ELR (cell line): ENCODE measurements at regions not wholly inside any gene's neighbourhood (a gene's known extent, or its start where the extent isn't known, plus 50 kb on each side); places are given as distances from the start of the nearest gene placed in this dataset.
"Not testable (repeated sequence)": the region's sequence is repeated elsewhere in the genome, so short reads cannot be mapped to it uniquely, and the experiment has no call there.

Source experiments
- DNase-seq: peaks from one replicate; pipeline ENCODE4 v3.0.0-alpha.2; 2015; ENCODE audit warnings: low read depth

GRCh38 chr11:122604621-122605020 is 50.9 kb upstream of the UBASH3B start:
- no peak for DNase-seq

GRCh38 chr11:122601141-122602125 is 54.1 kb upstream of the UBASH3B start:
- DNase-seq: peak; percentile 59

- DNase-seq: no peak
Measured at GRCh38 chr11:122600290-122600689, 55.2 kb upstream of the UBASH3B start.

GRCh38 chr11:122599434-122599833 is 56.1 kb upstream of the UBASH3B start:
- DNase-seq: no peak

DNA sequence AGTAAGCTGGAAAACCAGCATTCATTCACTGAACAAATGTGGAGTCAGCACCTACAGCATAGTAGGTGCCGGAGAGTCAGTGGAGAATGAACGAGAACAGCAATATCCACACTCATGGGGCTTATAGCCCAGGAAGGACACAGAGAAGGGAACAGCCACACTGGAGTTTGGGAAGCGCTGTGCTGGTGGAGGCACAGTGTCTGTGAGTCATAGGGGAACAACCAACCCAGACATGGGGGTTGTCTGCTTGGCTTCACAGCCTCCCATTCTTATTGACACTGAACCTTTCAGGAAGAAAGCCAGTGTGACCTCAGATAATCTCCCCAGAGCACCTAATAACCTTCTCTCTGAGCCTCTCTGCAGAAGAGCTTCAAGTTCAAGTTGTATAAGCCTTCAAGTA is 56.6 kb upstream of the UBASH3B start:
- DNase-seq: no peak

- DNase-seq: no peak
Measured at GRCh38 chr11:122597511-122597910, 58.0 kb upstream of the UBASH3B start.

DNA sequence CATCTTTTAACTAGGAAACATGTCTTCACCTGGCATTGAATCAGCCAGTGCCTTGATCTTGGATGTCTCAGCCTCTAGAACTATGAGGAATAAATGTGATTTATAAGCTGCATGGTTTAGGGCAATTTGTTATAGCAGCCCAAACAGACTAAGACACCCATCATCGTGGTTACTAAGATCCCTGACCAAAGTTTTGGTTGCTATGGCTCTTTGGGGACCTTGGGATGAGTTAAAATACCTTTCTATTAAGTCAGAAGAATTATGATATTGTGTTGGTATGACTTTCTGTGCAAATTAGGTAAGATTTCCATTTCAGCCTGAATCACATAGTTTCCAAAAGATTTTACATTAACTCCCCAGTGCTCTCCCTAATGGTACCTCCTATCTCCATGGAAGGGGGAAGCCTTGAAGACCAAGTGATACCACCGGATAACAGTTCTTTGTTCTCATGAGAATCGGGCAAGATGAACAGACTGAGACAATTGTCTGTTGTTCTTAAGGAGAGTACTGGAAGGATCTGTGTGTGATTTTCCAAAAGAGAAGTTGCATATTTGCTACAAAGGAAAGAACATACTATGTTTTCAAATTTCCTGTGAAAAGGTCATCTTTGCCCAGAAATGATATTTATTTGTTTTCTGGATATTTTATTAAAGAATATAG is 60.4 kb upstream of the UBASH3B start:
- peak; percentile 6 for DNase-seq

DNA sequence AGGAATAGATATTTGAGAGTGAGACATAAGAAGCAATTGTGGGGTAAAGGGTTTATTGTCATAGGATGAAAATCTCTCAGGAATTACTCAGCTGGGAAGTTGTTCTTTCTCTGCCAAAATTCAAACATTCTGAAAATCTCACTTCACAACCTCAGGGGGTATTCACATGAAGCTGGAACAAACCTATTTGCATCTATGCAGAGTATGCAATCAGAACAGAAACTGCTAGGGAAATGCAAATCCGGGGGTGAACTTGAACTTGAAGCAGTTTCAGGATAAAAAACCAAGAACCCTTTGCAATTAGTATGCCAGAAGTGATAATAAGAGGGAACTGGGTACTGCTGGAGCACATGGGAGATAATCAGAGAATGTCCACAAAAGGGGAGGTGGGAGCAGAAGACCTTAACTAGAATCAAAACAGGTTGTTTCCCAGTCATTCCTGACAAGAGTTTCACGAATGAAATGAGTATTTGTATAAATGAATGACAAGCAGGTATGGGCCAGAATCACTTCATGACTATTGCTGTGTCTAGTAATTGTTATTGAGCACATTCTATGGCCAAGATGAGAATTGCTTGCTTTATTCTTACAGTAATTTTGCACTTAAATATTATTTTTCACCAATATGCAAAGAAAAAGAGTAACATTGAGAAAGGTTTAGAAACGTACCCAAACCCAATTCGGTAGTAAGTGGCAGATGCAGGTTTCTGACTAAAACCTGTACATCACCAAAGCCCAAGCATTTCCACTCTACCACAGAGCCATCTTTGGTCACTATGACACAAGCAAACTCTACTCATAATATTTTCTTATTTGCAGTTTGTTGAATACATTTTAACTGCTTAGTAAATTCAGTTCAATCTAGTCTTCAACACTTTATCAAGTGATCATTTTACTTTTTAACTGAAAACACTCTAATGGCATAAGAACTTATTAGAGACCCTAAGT is 61.8 kb upstream of the UBASH3B start:
- no peak for DNase-seq

DNA sequence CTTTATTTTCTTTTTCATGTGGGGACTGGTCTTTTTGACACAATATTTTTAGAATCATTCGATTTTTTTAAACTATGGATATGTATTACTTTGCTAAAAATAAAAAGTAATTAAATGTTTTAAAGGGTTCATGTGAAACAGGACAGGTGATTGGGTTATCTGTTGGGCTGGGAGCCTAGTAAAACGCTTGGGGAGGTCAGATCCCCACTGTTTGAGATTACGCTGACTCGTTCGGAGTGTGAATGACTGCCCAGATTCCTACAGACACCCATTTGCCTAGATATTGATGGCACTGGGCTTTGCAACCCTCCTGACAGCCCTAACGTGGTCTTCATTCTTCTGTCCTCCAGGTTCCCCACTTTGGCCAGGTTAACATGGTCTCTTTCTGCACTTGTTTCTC is 62.9 kb upstream of the UBASH3B start:
- DNase-seq: no peak

DNA sequence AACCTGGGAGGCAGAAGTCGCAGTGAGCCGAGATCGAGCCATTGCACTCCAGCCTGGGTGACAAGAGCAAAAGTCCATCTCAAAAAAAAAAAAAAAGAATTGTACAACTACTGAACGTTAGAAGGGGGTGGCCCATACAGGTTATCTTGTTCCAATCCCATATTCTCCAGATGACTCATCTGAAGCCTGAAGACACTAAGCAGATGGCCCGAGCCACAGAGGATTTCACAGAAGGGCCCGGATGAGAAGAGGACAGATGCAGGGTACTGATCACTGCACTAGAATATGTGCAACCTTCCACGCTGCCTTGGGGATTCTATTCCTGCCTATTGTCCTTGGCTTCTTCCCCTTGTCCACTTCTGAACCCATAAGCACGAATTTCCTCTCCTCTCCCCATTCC is 70.9 kb upstream of the UBASH3B start:
- DNase-seq: no peak

GRCh38 chr11:122580071-122580470 is 75.5 kb upstream of the UBASH3B start:
- DNase-seq: not testable (repeated sequence)

DNA sequence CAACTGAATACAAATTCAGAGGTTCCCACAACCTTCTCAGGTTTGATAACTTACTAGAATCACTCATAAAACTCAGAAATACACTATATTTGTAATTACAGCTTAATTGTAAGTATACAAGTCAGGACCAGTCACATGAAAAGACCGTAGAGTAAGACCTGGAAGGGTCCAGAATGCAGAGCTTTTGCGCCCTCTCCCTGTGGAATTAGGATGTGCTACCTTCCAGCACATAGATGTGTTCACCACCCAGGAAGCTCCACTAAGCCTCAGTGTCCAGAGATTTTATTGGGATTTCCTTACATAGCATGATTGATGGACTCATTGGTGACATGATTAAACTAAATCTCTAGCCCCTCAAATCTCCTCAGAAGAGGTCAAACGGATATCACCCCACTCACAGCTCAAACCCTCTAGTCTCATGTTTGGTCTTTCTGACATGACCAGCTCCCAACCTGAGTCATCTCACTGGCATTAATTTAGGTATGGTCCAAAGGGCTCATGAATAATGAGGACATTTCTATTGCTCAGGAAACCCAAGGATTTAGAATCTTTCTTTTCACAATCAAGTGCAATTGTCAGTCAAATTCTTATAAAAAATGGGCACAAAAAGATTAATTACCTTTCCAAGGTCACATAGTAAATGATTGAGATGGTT is 77.2 kb upstream of the UBASH3B start:
- peak; percentile 19 for DNase-seq

DNA sequence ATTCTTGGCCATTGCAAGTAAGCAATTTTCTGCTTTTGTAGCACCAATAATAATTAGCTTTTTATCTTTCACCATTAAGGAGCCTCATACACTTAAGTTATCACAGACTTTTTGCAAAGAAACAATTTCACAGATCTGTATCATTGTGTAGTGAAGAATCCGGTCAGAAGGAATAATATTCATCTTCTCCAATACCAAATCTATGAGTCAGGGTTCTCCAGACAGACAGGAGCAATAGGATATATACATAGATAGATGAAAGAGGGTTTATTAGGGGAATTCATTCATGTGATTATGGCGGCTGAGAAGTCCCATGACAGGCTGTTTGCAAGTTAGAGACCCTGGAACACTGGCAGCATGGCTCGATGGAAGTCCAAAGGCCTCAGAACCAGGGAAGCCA is 82.9 kb upstream of the UBASH3B start:
- peak; percentile 17 for DNase-seq

DNA sequence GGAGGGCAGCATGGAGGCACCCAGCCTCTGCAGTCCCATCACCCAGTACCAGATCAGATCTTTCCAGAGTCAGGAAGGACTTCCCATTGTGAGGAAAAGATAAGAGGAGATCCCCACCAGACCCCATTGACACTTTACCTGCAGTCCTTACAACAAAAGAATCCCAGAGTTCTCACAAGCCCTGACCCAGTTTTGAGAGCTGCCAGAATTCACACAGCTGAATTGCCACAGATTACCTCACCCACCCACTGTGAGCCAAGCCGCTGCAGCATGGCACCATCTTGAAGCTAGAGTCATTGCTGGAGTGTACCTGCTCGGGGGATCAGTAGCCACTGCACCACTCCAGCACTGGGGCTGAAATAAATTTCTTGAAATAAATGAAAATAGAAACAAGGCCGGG is 91.8 kb upstream of the UBASH3B start:
- DNase-seq: no peak

DNA sequence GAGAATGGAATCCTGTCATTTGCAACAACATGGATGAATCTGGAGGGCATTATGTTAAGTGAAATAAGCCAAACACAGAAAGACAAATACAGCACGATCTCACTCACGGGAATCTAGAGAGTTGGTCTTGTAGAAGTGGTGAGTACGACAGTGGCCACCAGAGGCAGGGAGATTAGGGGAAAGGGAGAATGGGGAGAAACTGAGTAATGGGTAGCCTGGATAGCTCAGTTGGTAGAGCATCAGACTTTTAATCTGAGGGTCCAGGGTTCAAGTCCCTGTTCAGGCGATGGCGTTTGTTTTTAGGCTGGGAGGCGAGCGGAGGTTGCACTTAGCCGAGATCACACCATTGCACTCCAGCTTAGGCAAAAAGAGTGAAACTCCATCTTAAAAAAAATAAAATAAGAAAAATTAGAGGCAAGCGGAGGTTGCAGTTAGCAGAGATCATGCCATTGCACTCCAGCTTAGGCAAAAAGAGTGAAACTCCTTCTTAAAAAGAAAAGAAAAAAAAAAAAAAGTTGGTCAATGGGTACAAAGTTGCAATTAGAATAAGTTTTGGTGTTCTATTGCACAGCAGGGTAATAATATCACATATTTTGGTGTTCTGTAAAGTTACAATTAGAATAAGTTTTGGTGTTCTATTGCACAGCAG is 95.7 kb upstream of the UBASH3B start:
- peak; percentile 47 for DNase-seq

DNA sequence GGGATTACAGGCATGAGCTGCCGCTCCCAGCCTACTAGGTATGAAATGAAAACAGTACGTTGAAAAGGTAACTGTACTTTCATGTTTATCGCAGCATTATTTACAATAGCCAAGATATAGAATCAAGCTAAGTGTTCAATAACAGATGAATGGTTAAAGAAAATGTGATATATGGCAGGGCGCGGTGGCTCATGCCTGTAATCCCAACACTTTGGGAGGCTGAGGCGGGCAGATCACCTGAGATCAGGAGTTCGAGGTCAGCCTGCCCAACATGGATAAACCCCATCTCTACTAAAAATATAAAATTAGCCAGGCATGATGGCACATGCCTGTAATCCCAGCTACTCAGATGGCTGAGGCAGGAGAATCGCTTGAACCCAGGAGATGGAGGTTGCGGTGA is 96.3 kb upstream of the UBASH3B start:
- DNase-seq: not testable (repeated sequence)

- not testable (repeated sequence) for DNase-seq
Measured at GRCh38 chr11:122557163-122557562, 98.4 kb upstream of the UBASH3B start.

DNA sequence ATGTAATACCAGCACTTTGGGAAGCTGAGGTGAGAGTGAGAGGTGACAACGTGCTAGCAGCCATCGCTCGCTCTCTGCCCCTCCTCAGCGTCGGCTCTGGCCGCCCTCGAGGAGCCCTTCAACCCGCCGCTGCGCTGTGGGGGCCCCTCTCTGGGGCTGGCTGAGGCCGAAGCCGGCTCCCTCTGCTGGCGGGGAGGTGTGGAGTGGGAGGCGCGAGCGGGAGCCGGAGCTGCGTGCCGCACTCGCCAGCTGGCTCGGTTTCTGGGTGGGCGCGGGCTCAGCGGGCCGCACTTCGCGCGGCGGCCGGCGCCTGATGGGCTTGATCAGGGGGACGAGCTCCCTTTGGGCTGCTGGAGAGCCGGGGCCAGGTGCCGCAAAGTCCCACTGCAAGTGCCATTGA is 98.9 kb upstream of the UBASH3B start:
- DNase-seq: no peak

DNA sequence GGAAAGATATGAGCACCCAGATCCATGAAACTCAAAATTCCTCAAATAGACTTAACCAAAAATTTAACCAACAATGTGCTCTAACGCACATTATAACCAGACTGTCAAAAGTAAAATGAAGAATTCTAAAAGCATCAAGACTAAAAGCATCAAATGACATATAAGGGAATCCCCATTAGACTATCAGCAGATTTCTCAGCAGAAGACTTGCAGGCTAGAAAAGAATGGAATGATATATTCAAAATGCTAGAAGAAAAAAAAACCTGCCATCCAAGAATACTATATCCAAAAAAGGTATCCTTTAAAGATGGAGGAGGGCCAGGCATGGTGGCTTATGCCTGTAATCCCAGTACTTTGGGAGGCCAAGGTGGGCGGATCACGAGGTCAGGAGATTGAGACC is 117.5 kb upstream of the UBASH3B start:
- DNase-seq: no peak

DNA sequence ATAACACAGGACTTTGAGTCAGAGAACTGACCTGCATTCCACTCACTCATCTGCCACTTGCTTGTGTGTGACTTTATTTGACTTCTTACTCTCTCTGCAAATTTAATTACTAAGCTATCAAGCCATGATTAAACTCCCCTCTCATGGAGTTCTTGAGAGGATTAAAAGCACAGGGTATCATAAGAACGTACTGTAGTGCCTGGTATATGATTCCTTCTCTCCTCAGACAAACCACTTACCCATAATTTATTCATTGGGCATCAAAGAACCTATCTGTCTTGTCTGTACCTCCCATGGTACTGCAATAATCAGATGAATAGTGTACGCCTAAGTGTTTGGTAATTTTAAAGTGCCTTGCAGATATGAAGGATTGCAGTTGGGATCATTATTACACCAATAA is 130.6 kb upstream of the UBASH3B start:
- DNase-seq: no peak
